ENCODE measurements at regions not wholly inside any gene's neighbourhood (a gene's known extent, or its start where the extent isn't known, plus 50 kb on each side); places are given as distances from the start of the nearest gene placed in this dataset.

DNA sequence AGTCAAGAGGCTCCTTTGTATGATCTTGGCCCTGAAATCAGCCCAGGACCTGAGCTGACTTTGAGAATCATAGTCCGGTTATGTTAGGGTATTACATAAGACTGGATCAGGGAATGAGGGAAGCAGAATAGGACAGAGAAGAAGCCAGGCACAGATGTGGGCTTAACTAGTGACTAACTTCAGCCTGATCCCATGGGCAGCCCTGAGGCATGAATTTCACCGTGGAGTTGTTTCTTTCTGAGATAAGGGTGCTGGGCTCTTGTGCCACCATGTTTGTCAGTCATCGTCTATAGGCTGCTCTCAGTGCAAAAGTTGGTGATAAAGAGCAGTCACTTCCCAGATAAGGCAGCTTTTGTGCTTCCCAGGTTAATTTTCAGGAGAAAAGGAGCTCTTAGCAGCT, 544.7 kb upstream of the SPTLC3 start:
- TF ChIP-seq EGR1 (IDR thresholded peaks at IDR 0.05; ENCODE audit: borderline replicate concordance, low read depth, low read length), result no peak
- TF ChIP-seq POLR2A (IDR thresholded peaks at IDR 0.05; ENCODE audit: control extremely low read depth in 1 of 2, low read depth in 2 of 2, low read length in 2 of 2), result no peak
- TF ChIP-seq POLR2AphosphoS5 (IDR thresholded peaks at IDR 0.05; ENCODE audit: low read depth, low read length), result no peak
- no peak for TF ChIP-seq CBX5 (IDR thresholded peaks at IDR 0.05; ENCODE audit: low read depth, low read length)
- TF ChIP-seq RFX5 (IDR thresholded peaks at IDR 0.05; ENCODE audit: borderline replicate concordance, low read depth, low read length), result no peak
- TF ChIP-seq RNF2 (IDR thresholded peaks at IDR 0.05; ENCODE audit: borderline replicate concordance, low read depth, low read length, missing control alignments, poor library complexity, severe bottlenecking), result no peak
- TF ChIP-seq, protein P1, sequence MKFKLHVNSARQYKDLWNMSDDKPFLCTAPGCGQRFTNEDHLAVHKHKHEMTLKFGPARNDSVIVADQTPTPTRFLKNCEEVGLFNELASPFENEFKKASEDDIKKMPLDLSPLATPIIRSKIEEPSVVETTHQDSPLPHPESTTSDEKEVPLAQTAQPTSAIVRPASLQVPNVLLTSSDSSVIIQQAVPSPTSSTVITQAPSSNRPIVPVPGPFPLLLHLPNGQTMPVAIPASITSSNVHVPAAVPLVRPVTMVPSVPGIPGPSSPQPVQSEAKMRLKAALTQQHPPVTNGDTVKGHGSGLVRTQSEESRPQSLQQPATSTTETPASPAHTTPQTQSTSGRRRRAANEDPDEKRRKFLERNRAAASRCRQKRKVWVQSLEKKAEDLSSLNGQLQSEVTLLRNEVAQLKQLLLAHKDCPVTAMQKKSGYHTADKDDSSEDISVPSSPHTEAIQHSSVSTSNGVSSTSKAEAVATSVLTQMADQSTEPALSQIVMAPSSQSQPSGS (IDR thresholded peaks at IDR 0.05; ENCODE audit: low read length), result no peak
- TF ChIP-seq TAF1 (IDR thresholded peaks at IDR 0.05; ENCODE audit: low read depth, low read length), result no peak
- no peak for TF ChIP-seq CHD2 (IDR thresholded peaks at IDR 0.05; ENCODE audit: low read length)
- no peak for TF ChIP-seq YY1 (IDR thresholded peaks at IDR 0.05; ENCODE audit: low read depth, low read length)
- TF ChIP-seq, protein P2, sequence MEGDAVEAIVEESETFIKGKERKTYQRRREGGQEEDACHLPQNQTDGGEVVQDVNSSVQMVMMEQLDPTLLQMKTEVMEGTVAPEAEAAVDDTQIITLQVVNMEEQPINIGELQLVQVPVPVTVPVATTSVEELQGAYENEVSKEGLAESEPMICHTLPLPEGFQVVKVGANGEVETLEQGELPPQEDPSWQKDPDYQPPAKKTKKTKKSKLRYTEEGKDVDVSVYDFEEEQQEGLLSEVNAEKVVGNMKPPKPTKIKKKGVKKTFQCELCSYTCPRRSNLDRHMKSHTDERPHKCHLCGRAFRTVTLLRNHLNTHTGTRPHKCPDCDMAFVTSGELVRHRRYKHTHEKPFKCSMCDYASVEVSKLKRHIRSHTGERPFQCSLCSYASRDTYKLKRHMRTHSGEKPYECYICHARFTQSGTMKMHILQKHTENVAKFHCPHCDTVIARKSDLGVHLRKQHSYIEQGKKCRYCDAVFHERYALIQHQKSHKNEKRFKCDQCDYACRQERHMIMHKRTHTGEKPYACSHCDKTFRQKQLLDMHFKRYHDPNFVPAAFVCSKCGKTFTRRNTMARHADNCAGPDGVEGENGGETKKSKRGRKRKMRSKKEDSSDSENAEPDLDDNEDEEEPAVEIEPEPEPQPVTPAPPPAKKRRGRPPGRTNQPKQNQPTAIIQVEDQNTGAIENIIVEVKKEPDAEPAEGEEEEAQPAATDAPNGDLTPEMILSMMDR (IDR thresholded peaks at IDR 0.05; ENCODE audit: control extremely low read depth in 1 of 3, insufficient read depth in 1 of 3, low read depth in 1 of 3, low read length in 3 of 3), result no peak

All from H1 (cell line).